ENCODE measurements at regions not wholly inside any gene's neighbourhood (a gene's known extent, or its start where the extent isn't known, plus 50 kb on each side); places are given as distances from the start of the nearest gene placed in this dataset.
"Not testable (repeated sequence)": the region's sequence is repeated elsewhere in the genome, so short reads cannot be mapped to it uniquely, and the experiment has no call there.

DNA sequence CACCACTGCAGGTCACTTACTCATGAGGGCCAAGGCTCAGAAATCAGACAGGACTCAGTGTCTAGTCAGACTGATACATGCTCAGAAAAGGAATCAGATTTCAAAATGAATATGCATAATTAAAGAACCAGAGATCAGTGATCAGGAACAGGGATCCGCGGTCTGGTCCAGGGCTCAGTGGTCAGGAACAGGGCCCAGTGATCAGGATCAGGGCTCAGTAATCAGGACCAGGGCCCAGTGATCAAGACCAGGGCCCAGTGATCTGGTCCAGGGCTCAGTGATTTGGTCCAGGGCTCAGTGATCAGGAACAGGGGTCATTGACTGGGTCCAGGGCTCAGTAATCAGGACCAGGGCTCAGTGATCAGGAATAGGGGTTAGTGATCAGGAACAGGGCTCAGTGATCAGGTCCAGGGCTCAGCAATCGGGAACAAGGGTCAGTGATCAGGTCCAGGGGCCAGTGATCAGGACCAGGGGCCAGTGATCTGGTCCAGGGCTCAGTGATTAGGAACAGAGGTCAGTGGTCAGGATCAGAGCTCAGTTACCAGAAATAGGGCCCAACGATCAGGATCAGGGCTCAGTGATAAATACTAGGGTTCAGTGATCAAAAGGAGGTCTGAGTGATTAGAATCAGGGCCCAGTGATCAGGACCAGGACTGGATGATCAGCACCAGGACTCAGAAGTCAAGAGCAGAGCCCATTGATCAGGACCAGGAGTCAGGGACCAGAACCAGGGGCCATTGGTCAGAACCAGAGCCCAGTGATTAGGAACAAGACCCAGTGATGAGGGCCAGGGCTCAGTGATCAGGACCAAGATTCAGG is 175.3 kb downstream of the TMEM121 start:
- Mint-ChIP-seq H3K9me3 (no peaks in the 10 kb centered on the region), H3K36me3 (ENCODE audit: low read depth) (no peaks in the 10 kb centered on the region), H3K4me3 (no peak overlapping the region), H3K4me1 (ENCODE audit: low read depth) (no peaks in the 10 kb centered on the region), H3K27ac (no peak overlapping the region), H3K27me3 (no peaks in the 10 kb centered on the region)
- Histone ChIP-seq H3K27ac (ENCODE audit: low read depth in 1 of 2, low read length in 2 of 2) (no peak overlapping the region), H3K36me3 (ENCODE audit: insufficient read depth, low read length) (no peaks in the 10 kb centered on the region), H3K9me3 (ENCODE audit: control insufficient read depth in 1 of 2, insufficient read depth in 1 of 2, low read length in 2 of 2) (no peaks in the 10 kb centered on the region), H3K4me3 (ENCODE audit: low read length) (no peak overlapping the region), H3K27me3 (ENCODE audit: control insufficient read depth in 1 of 2, insufficient read depth in 2 of 2, low read length in 2 of 2) (no peaks in the 10 kb centered on the region), H3K4me1 (ENCODE audit: insufficient read depth, low read length) (no peaks in the 10 kb centered on the region)
- DNase-seq (no peak), ATAC-seq (ENCODE audit: poor library complexity) (no peak)
- TF ChIP-seq, protein P1, sequence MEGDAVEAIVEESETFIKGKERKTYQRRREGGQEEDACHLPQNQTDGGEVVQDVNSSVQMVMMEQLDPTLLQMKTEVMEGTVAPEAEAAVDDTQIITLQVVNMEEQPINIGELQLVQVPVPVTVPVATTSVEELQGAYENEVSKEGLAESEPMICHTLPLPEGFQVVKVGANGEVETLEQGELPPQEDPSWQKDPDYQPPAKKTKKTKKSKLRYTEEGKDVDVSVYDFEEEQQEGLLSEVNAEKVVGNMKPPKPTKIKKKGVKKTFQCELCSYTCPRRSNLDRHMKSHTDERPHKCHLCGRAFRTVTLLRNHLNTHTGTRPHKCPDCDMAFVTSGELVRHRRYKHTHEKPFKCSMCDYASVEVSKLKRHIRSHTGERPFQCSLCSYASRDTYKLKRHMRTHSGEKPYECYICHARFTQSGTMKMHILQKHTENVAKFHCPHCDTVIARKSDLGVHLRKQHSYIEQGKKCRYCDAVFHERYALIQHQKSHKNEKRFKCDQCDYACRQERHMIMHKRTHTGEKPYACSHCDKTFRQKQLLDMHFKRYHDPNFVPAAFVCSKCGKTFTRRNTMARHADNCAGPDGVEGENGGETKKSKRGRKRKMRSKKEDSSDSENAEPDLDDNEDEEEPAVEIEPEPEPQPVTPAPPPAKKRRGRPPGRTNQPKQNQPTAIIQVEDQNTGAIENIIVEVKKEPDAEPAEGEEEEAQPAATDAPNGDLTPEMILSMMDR (IDR thresholded peaks at IDR 0.05) = no peak
- POLR2A ChIA-PET = no interaction called here
- intact Hi-C loops (cut with DNase I, micrococcal nuclease) = loop anchor here in 1 of 2 experiments (2.0 kb wide), 1 partner anchor 119 kb away; no protein-coding TSS in a partner anchor
- CTCF ChIA-PET = no interaction called here

DNA sequence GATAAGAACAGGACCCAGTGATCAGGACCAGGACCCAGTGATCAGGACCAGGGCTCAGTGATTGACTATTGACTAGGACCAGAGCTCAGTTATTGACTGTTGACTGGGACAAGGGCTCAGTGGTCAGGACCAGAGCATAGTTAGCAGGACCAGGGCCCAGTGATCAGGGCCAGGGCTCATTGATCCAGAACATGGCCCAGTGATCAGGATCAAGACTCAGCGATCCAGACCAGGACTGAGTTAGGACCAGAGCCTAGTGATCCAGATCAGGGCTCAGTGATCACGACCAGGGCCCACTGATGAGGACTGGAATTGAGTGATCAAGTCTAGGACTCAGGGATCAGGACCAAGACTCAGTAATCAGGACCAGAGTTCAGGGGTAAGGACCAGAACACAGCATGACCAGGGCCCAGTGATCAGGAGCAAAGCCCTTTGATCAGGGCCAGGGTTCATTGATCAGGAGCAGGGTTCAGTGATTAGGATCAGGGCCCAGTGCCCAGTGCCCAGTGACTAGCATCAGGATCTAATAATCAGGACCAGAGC is 176.0 kb downstream of the TMEM121 start:
- no peaks in the 10 kb centered on the region for H3K9me3 ChIP-seq (ENCODE audit: control insufficient read depth in 1 of 2, insufficient read depth in 1 of 2, low read length in 2 of 2)
- Mint-ChIP-seq H3K4me1 (ENCODE audit: low read depth) (no peaks in the 10 kb centered on the region), H3K36me3 (ENCODE audit: low read depth) (no peaks in the 10 kb centered on the region), H3K9me3 (no peaks in the 10 kb centered on the region), H3K27ac (no peak overlapping the region), H3K27me3 (no peaks in the 10 kb centered on the region), H3K4me3 (no peak overlapping the region)
- H3K4me1 ChIP-seq (ENCODE audit: insufficient read depth, low read length) = no peaks in the 10 kb centered on the region
- CTCF ChIA-PET = no interaction called here
- TF ChIP-seq, protein P1 (IDR thresholded peaks at IDR 0.05) = no peak
- H3K4me3 ChIP-seq (ENCODE audit: low read length) = no peak overlapping the region
- intact Hi-C loops (cut with DNase I, micrococcal nuclease) = no loop called here
- H3K27ac ChIP-seq (ENCODE audit: low read depth in 1 of 2, low read length in 2 of 2) = no peak overlapping the region
- no peaks in the 10 kb centered on the region for H3K36me3 ChIP-seq (ENCODE audit: insufficient read depth, low read length)
- POLR2A ChIA-PET = no interaction called here
- ATAC-seq (ENCODE audit: poor library complexity) (no peak), DNase-seq (no peak)
- no peaks in the 10 kb centered on the region for H3K27me3 ChIP-seq (ENCODE audit: control insufficient read depth in 1 of 2, insufficient read depth in 2 of 2, low read length in 2 of 2)

DNA sequence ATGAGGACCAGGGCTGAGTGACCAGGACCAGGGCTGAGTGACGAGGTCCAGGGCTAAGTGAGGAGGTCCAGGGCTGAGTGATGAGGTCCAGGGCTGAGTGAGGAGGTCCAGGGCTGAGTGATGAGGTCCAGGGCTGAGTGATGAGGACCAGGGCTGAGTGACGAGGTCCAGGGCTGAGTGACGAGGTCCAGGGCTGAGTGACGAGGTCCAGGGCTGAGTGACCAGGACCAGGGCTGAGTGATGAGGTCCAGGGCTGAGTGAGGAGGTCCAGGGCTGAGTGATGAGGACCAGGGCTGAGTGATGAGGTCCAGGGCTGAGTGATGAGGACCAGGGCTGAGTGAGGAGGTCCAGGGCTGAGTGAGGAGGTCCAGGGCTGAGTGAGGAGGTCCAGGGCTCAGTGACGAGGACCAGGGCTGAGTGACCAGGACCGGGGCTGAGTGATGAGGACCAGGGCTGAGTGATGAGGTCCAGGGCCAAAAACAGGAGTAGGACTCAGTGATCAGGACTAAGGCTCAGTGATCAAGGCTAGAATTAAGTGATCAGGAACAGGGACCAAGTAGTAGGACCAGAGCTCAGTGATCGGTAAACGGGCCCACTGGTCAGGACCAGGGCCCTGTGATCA is 176.8 kb downstream of the TMEM121 start:
- H3K27me3 Mint-ChIP-seq; H3K27ac Mint-ChIP-seq; H3K27me3 ChIP-seq (ENCODE audit: control insufficient read depth in 1 of 2, insufficient read depth in 2 of 2, low read length in 2 of 2); H3K27ac ChIP-seq (ENCODE audit: low read depth in 1 of 2, low read length in 2 of 2); CTCF ChIA-PET; POLR2A ChIA-PET; DNase-seq; H3K4me3 Mint-ChIP-seq; H3K4me3 ChIP-seq (ENCODE audit: low read length); ATAC-seq (ENCODE audit: poor library complexity); H3K9me3 ChIP-seq (ENCODE audit: control insufficient read depth in 1 of 2, insufficient read depth in 1 of 2, low read length in 2 of 2); H3K4me1 Mint-ChIP-seq (ENCODE audit: low read depth); H3K4me1 ChIP-seq (ENCODE audit: insufficient read depth, low read length); H3K36me3 ChIP-seq (ENCODE audit: insufficient read depth, low read length); H3K9me3 Mint-ChIP-seq; H3K36me3 Mint-ChIP-seq (ENCODE audit: low read depth); intact Hi-C loops (cut with DNase I, micrococcal nuclease): not testable (repeated sequence)

DNA sequence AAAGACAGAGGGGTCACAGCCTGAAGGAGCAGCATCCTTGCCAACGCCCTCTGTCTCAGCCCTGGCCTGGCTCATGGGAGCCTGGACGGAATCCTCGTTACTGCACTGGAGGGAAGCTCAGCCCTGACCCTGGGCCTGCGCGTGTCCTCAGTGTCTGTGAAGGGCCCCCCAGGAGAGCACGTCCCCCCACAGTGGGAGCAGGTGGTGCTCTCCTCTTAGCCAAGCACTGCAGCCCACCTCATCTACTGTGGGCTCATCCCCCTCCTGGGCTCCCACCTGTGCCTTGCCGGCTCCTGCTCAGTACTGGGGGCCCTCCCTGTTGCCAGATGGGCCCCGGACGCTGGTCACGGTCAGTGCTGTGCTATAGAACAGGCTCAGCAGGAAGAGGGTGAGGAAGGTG is 177.7 kb downstream of the TMEM121 start:
- H3K27ac Mint-ChIP-seq; H3K4me1 Mint-ChIP-seq (ENCODE audit: low read depth); H3K36me3 ChIP-seq (ENCODE audit: insufficient read depth, low read length); CTCF ChIA-PET; DNase-seq; H3K27me3 Mint-ChIP-seq; H3K4me3 ChIP-seq (ENCODE audit: low read length); H3K4me1 ChIP-seq (ENCODE audit: insufficient read depth, low read length); H3K27me3 ChIP-seq (ENCODE audit: control insufficient read depth in 1 of 2, insufficient read depth in 2 of 2, low read length in 2 of 2); H3K9me3 Mint-ChIP-seq; ATAC-seq (ENCODE audit: poor library complexity); H3K27ac ChIP-seq (ENCODE audit: low read depth in 1 of 2, low read length in 2 of 2); POLR2A ChIA-PET; intact Hi-C loops (cut with DNase I, micrococcal nuclease); H3K4me3 Mint-ChIP-seq; H3K36me3 Mint-ChIP-seq (ENCODE audit: low read depth); H3K9me3 ChIP-seq (ENCODE audit: control insufficient read depth in 1 of 2, insufficient read depth in 1 of 2, low read length in 2 of 2): not testable (repeated sequence)

DNA sequence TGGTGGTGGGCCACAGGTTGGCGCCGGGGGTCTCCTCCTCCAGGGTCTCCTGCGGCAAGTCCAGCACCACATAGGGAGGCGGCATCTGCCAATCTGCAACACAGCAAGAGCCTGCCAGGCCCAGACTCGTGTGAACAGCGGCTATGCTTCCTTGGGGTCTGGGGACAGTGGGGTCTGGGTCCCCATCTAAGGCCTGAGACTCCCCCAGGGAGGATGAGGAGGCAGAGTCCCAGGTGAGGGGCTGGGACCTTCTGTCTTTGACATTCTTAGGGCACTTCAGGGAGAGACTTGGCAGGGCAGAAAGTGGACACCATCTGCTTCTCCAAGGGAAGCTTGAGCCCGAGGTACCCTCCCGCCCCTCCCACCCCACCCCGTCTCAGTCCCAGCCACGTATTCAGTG is 178.1 kb downstream of the TMEM121 start:
- H3K27ac ChIP-seq (ENCODE audit: low read depth in 1 of 2, low read length in 2 of 2); ATAC-seq (ENCODE audit: poor library complexity); H3K9me3 ChIP-seq (ENCODE audit: control insufficient read depth in 1 of 2, insufficient read depth in 1 of 2, low read length in 2 of 2); intact Hi-C loops (cut with DNase I, micrococcal nuclease); H3K4me1 Mint-ChIP-seq (ENCODE audit: low read depth); H3K27me3 ChIP-seq (ENCODE audit: control insufficient read depth in 1 of 2, insufficient read depth in 2 of 2, low read length in 2 of 2); DNase-seq; H3K27me3 Mint-ChIP-seq; H3K36me3 ChIP-seq (ENCODE audit: insufficient read depth, low read length); H3K9me3 Mint-ChIP-seq; H3K4me1 ChIP-seq (ENCODE audit: insufficient read depth, low read length); CTCF ChIA-PET; H3K4me3 ChIP-seq (ENCODE audit: low read length); H3K4me3 Mint-ChIP-seq; H3K36me3 Mint-ChIP-seq (ENCODE audit: low read depth); H3K27ac Mint-ChIP-seq; POLR2A ChIA-PET: not testable (repeated sequence)

DNA sequence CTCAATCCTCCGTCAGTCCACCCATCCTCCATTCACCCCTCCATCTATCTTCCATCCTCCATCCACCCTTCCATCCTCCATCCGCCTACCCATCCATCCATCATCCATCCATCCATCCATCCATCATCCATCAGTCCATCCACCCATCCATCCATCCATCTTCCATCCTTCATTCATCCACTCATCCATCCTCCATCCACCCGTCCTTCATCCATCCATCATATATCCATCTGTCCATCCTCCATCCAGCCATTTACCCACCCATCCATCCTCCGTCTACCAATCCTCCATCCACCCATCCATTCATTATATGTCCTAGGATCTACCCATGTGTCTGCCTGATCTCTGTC is 179.1 kb downstream of the TMEM121 start:
- intact Hi-C loops (cut with DNase I, micrococcal nuclease); ATAC-seq (ENCODE audit: poor library complexity); H3K27me3 Mint-ChIP-seq; H3K27me3 ChIP-seq (ENCODE audit: control insufficient read depth in 1 of 2, insufficient read depth in 2 of 2, low read length in 2 of 2); H3K36me3 ChIP-seq (ENCODE audit: insufficient read depth, low read length); H3K9me3 Mint-ChIP-seq; H3K36me3 Mint-ChIP-seq (ENCODE audit: low read depth); H3K4me1 ChIP-seq (ENCODE audit: insufficient read depth, low read length); H3K4me1 Mint-ChIP-seq (ENCODE audit: low read depth); H3K27ac ChIP-seq (ENCODE audit: low read depth in 1 of 2, low read length in 2 of 2); H3K4me3 Mint-ChIP-seq; H3K27ac Mint-ChIP-seq; DNase-seq; H3K4me3 ChIP-seq (ENCODE audit: low read length); CTCF ChIA-PET; POLR2A ChIA-PET: not testable (repeated sequence)
- peaks cover 0 to 11% of the 10 kb centered on the region in 2 experiments for H3K9me3 ChIP-seq (ENCODE audit: control insufficient read depth in 1 of 2, insufficient read depth in 1 of 2, low read length in 2 of 2)

Data from CD4-positive, alpha-beta T cell (primary cell).